H1 (cell line): ENCODE measurements at regions not wholly inside any gene's neighbourhood (a gene's known extent, or its start where the extent isn't known, plus 50 kb on each side); places are given as distances from the start of the nearest gene placed in this dataset.

Experiments
- NANOG ChIP-seq: IDR thresholded peaks from 2 replicates; pipeline ENCODE4 v1.6.1; 2011; ENCODE audit warnings: low read length, low read depth, mild to moderate bottlenecking, inconsistent platforms; ENCODE audit not compliant: insufficient read depth, poor library complexity, severe bottlenecking
- TF ChIP-seq, protein P1 (sequence below): fragments of 300-600 bp; sonication (generic); IDR thresholded peaks from 2 replicates; pipeline ENCODE4 v1.7.1; 2012; ENCODE audit warnings: low read length, moderate library complexity, mild to moderate bottlenecking, inconsistent platforms; ENCODE audit not compliant: insufficient replicate concordance

DNA sequence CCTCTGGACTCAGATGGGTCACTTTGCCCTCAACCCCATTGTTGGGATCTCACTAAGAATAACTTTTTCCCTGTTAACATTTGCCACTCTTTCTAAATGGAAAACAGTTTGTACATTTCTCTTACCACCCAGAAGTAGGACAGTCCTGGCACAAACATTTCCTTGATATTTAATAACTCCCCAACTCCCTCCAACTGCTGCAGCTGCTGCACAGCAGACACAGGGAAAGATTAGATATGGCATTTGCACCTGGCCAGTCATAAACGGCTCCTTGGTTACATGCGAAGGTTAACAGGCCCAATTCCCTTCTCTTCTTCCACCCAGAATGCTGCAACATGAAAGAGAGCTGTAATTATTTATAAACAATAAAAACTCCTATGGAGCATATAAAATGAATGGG lies 55.9 kb upstream of the SOX4 start (continued):
- TF ChIP-seq, protein P1, sequence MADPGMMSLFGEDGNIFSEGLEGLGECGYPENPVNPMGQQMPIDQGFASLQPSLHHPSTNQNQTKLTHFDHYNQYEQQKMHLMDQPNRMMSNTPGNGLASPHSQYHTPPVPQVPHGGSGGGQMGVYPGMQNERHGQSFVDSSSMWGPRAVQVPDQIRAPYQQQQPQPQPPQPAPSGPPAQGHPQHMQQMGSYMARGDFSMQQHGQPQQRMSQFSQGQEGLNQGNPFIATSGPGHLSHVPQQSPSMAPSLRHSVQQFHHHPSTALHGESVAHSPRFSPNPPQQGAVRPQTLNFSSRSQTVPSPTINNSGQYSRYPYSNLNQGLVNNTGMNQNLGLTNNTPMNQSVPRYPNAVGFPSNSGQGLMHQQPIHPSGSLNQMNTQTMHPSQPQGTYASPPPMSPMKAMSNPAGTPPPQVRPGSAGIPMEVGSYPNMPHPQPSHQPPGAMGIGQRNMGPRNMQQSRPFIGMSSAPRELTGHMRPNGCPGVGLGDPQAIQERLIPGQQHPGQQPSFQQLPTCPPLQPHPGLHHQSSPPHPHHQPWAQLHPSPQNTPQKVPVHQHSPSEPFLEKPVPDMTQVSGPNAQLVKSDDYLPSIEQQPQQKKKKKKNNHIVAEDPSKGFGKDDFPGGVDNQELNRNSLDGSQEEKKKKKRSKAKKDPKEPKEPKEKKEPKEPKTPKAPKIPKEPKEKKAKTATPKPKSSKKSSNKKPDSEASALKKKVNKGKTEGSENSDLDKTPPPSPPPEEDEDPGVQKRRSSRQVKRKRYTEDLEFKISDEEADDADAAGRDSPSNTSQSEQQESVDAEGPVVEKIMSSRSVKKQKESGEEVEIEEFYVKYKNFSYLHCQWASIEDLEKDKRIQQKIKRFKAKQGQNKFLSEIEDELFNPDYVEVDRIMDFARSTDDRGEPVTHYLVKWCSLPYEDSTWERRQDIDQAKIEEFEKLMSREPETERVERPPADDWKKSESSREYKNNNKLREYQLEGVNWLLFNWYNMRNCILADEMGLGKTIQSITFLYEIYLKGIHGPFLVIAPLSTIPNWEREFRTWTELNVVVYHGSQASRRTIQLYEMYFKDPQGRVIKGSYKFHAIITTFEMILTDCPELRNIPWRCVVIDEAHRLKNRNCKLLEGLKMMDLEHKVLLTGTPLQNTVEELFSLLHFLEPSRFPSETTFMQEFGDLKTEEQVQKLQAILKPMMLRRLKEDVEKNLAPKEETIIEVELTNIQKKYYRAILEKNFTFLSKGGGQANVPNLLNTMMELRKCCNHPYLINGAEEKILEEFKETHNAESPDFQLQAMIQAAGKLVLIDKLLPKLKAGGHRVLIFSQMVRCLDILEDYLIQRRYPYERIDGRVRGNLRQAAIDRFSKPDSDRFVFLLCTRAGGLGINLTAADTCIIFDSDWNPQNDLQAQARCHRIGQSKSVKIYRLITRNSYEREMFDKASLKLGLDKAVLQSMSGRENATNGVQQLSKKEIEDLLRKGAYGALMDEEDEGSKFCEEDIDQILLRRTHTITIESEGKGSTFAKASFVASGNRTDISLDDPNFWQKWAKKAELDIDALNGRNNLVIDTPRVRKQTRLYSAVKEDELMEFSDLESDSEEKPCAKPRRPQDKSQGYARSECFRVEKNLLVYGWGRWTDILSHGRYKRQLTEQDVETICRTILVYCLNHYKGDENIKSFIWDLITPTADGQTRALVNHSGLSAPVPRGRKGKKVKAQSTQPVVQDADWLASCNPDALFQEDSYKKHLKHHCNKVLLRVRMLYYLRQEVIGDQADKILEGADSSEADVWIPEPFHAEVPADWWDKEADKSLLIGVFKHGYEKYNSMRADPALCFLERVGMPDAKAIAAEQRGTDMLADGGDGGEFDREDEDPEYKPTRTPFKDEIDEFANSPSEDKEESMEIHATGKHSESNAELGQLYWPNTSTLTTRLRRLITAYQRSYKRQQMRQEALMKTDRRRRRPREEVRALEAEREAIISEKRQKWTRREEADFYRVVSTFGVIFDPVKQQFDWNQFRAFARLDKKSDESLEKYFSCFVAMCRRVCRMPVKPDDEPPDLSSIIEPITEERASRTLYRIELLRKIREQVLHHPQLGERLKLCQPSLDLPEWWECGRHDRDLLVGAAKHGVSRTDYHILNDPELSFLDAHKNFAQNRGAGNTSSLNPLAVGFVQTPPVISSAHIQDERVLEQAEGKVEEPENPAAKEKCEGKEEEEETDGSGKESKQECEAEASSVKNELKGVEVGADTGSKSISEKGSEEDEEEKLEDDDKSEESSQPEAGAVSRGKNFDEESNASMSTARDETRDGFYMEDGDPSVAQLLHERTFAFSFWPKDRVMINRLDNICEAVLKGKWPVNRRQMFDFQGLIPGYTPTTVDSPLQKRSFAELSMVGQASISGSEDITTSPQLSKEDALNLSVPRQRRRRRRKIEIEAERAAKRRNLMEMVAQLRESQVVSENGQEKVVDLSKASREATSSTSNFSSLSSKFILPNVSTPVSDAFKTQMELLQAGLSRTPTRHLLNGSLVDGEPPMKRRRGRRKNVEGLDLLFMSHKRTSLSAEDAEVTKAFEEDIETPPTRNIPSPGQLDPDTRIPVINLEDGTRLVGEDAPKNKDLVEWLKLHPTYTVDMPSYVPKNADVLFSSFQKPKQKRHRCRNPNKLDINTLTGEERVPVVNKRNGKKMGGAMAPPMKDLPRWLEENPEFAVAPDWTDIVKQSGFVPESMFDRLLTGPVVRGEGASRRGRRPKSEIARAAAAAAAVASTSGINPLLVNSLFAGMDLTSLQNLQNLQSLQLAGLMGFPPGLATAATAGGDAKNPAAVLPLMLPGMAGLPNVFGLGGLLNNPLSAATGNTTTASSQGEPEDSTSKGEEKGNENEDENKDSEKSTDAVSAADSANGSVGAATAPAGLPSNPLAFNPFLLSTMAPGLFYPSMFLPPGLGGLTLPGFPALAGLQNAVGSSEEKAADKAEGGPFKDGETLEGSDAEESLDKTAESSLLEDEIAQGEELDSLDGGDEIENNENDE, result no peak
- no peak for TF ChIP-seq NANOG
